Activated T-cell treated with anti-CD3 and anti-CD28 coated beads, Interleukin-2, amount 50 U/mL, for 72 hours (primary cell): ENCODE measurements at regions not wholly inside any gene's neighbourhood (a gene's known extent, or its start where the extent isn't known, plus 50 kb on each side); places are given as distances from the start of the nearest gene placed in this dataset.

Experiments used
- ATAC-seq, 2 donors: fragments of 150-1000 bp; cut with Tn5 transposase; replicated peaks in 1 of 2; 2 replicates each; pipeline ENCODE4 v1.10.0; 2021; ENCODE audit warnings: moderate library complexity in 2 of 2, mild to moderate bottlenecking in 1 of 2
- DNase-seq, 2 donors: peaks; one replicate each; pipeline ENCODE4 v3.0.0; 2021 to 2022; ENCODE audit warnings: mixed read lengths in 1 of 2
- H3K27ac Mint-ChIP-seq: one replicate; pipeline ENCODE4 v1.8.0; 2022; ENCODE audit warnings: mild to moderate bottlenecking, moderate library complexity, mixed read lengths
- H3K27me3 Mint-ChIP-seq: one replicate; pipeline ENCODE4 v1.8.0; 2022; ENCODE audit warnings: low read depth, mixed read lengths
- H3K36me3 Mint-ChIP-seq, 2 donors: one replicate each; pipeline ENCODE4 v1.8.0; 2022; ENCODE audit warnings: mixed read lengths in 2 of 2, mild to moderate bottlenecking in 1 of 2; ENCODE audit not compliant: insufficient read depth in 2 of 2
- H3K4me1 Mint-ChIP-seq: one replicate; pipeline ENCODE4 v1.8.0; 2022; ENCODE audit warnings: low read depth, mixed read lengths
- H3K4me3 Mint-ChIP-seq, 2 donors: one replicate each; pipeline ENCODE4 v1.8.0; 2022; ENCODE audit warnings: mild to moderate bottlenecking in 2 of 2, mixed read lengths in 2 of 2, moderate library complexity in 2 of 2
- H3K9me3 Mint-ChIP-seq, 2 donors: one replicate each; pipeline ENCODE4 v1.8.0; 2022; ENCODE audit warnings: mixed read lengths in 2 of 2

- no peak overlapping the region for H3K4me3 Mint-ChIP-seq
- DNase-seq = no peak
- H3K27me3 Mint-ChIP-seq = no peaks in the 10 kb centered on the region
- H3K27ac Mint-ChIP-seq = no peak overlapping the region
- no peaks in the 10 kb centered on the region for H3K4me1 Mint-ChIP-seq
- peaks cover 1 to 5% of the 10 kb centered on the region in 2 donors for H3K9me3 Mint-ChIP-seq
- peaks cover 0 to 1% of the 10 kb centered on the region in 2 donors for H3K36me3 Mint-ChIP-seq
- ATAC-seq = no peak
Observed at GRCh38 chr5:33032271-33033070, 321.4 kb downstream of the NPR3 start.

GRCh38 chr5:33033516-33033915 is 322.4 kb downstream of the NPR3 start:
- DNase-seq = no peak
- Mint-ChIP-seq H3K27me3 (no peaks in the 10 kb centered on the region), H3K27ac (no peak overlapping the region), H3K36me3 (no peaks in the 10 kb centered on the region), H3K9me3 (peaks cover 0 to 2% of the 10 kb centered on the region in 2 donors), H3K4me1 (no peaks in the 10 kb centered on the region), H3K4me3 (no peak overlapping the region)
- no peak for ATAC-seq

GRCh38 chr5:33034777-33035176 is 323.7 kb downstream of the NPR3 start:
- H3K9me3 Mint-ChIP-seq = peaks cover 0 to 2% of the 10 kb centered on the region in 2 donors
- no peaks in the 10 kb centered on the region for H3K4me1 Mint-ChIP-seq
- no peak overlapping the region for H3K4me3 Mint-ChIP-seq
- no peak overlapping the region for H3K27ac Mint-ChIP-seq
- no peak for DNase-seq
- H3K36me3 Mint-ChIP-seq = no peaks in the 10 kb centered on the region
- ATAC-seq = no peak
- no peaks in the 10 kb centered on the region for H3K27me3 Mint-ChIP-seq

- ATAC-seq (no peak), DNase-seq (no peak)
- Mint-ChIP-seq H3K4me1 (no peaks in the 10 kb centered on the region), H3K27me3 (no peaks in the 10 kb centered on the region), H3K9me3 (peaks cover 0 to 2% of the 10 kb centered on the region in 2 donors), H3K36me3 (no peaks in the 10 kb centered on the region), H3K27ac (no peak overlapping the region), H3K4me3 (no peak overlapping the region)
Observed at GRCh38 chr5:33035851-33036527, 324.9 kb downstream of the NPR3 start.

- no peaks in the 10 kb centered on the region for H3K27me3 Mint-ChIP-seq
- no peak overlapping the region for H3K4me3 Mint-ChIP-seq
- H3K27ac Mint-ChIP-seq = no peak overlapping the region
- DNase-seq (no peak), ATAC-seq (no peak)
- H3K36me3 Mint-ChIP-seq = no peaks in the 10 kb centered on the region
- peaks cover 2 to 3% of the 10 kb centered on the region in 2 donors for H3K9me3 Mint-ChIP-seq
- no peaks in the 10 kb centered on the region for H3K4me1 Mint-ChIP-seq
Observed at GRCh38 chr5:33037076-33037475, 326.0 kb downstream of the NPR3 start.

GRCh38 chr5:33041586-33041985 is 330.5 kb downstream of the NPR3 start:
- no peak overlapping the region for H3K27ac Mint-ChIP-seq
- H3K9me3 Mint-ChIP-seq = peaks cover 0 to 4% of the 10 kb centered on the region in 2 donors
- no peaks in the 10 kb centered on the region for H3K27me3 Mint-ChIP-seq
- H3K4me1 Mint-ChIP-seq = no peaks in the 10 kb centered on the region
- DNase-seq (no peak), ATAC-seq (no peak)
- H3K36me3 Mint-ChIP-seq = no peaks in the 10 kb centered on the region
- no peak overlapping the region for H3K4me3 Mint-ChIP-seq

- ATAC-seq (no peak), DNase-seq (no peak)
- H3K27ac Mint-ChIP-seq = no peak overlapping the region
- no peaks in the 10 kb centered on the region for H3K4me1 Mint-ChIP-seq
- H3K9me3 Mint-ChIP-seq = peaks cover 2 to 4% of the 10 kb centered on the region in 2 donors
- H3K36me3 Mint-ChIP-seq = no peaks in the 10 kb centered on the region
- H3K4me3 Mint-ChIP-seq = no peak overlapping the region
- no peaks in the 10 kb centered on the region for H3K27me3 Mint-ChIP-seq
Observed at GRCh38 chr5:33043343-33043997, 332.3 kb downstream of the NPR3 start.

GRCh38 chr5:33046091-33046490 is 335.0 kb downstream of the NPR3 start:
- H3K9me3 Mint-ChIP-seq = peaks cover 2 to 9% of the 10 kb centered on the region in 2 donors
- no peaks in the 10 kb centered on the region for H3K36me3 Mint-ChIP-seq
- ATAC-seq (no peak), DNase-seq (no peak)
- no peaks in the 10 kb centered on the region for H3K4me1 Mint-ChIP-seq
- no peaks in the 10 kb centered on the region for H3K27me3 Mint-ChIP-seq
- no peak overlapping the region for H3K4me3 Mint-ChIP-seq
- H3K27ac Mint-ChIP-seq = no peak overlapping the region

- no peak overlapping the region for H3K27ac Mint-ChIP-seq
- H3K9me3 Mint-ChIP-seq = peaks cover 3 to 8% of the 10 kb centered on the region in 2 donors
- DNase-seq (no peak), ATAC-seq (no peak)
- no peaks in the 10 kb centered on the region for H3K4me1 Mint-ChIP-seq
- no peaks in the 10 kb centered on the region for H3K27me3 Mint-ChIP-seq
- H3K36me3 Mint-ChIP-seq = peaks cover 0 to 2% of the 10 kb centered on the region in 2 donors
- no peak overlapping the region for H3K4me3 Mint-ChIP-seq
Observed at GRCh38 chr5:33048315-33048714, 337.2 kb downstream of the NPR3 start.

- Mint-ChIP-seq H3K4me3 (no peak overlapping the region), H3K27ac (no peak overlapping the region), H3K9me3 (peaks cover 3 to 12% of the 10 kb centered on the region in 2 donors), H3K27me3 (no peaks in the 10 kb centered on the region), H3K36me3 (peaks cover 2 to 3% of the 10 kb centered on the region in 2 donors), H3K4me1 (no peaks in the 10 kb centered on the region)
- ATAC-seq (no peak), DNase-seq (no peak)
Observed at GRCh38 chr5:33049298-33049697, 338.2 kb downstream of the NPR3 start.

- Mint-ChIP-seq H3K9me3 (peaks cover 3 to 12% of the 10 kb centered on the region in 2 donors), H3K36me3 (peaks cover 2 to 3% of the 10 kb centered on the region in 2 donors), H3K4me3 (no peak overlapping the region), H3K27ac (no peak overlapping the region), H3K27me3 (no peaks in the 10 kb centered on the region), H3K4me1 (no peaks in the 10 kb centered on the region)
- DNase-seq (no peak), ATAC-seq (no peak)
Observed at GRCh38 chr5:33049842-33050241, 338.7 kb downstream of the NPR3 start.

- Mint-ChIP-seq H3K36me3 (peaks cover 0 to under 1% of the 10 kb centered on the region in 2 donors), H3K4me1 (no peaks in the 10 kb centered on the region), H3K9me3 (peaks cover 9 to 12% of the 10 kb centered on the region in 2 donors), H3K27me3 (no peaks in the 10 kb centered on the region), H3K4me3 (no peak overlapping the region), H3K27ac (no peak overlapping the region)
- no peak for DNase-seq
- ATAC-seq = no peak
Observed at GRCh38 chr5:33059081-33059480, 348.0 kb downstream of the NPR3 start.

- DNase-seq = no peak
- Mint-ChIP-seq H3K9me3 (peaks cover 0 to 4% of the 10 kb centered on the region in 2 donors), H3K36me3 (no peaks in the 10 kb centered on the region)
Observed at GRCh38 chr5:33065131-33065530, 354.0 kb downstream of the NPR3 start.

More at GRCh38 chr5:33065131-33065530, 354.0 kb downstream of the NPR3 start:
- no peaks in the 10 kb centered on the region for H3K4me1 Mint-ChIP-seq
- H3K4me3 Mint-ChIP-seq = no peak overlapping the region
- no peak overlapping the region for H3K27ac Mint-ChIP-seq
- ATAC-seq = no peak
- no peaks in the 10 kb centered on the region for H3K27me3 Mint-ChIP-seq
